CD4-positive, alpha-beta T cell (primary cell): ENCODE measurements at regions not wholly inside any gene's neighbourhood (a gene's known extent, or its start where the extent isn't known, plus 50 kb on each side); places are given as distances from the start of the nearest gene placed in this dataset.

Experiments used
- ATAC-seq: fragments of 200-7000 bp; cut with Tn5 transposase; one replicate; pipeline ENCODE4 v1.10.0; 2022; ENCODE audit warnings: mild to moderate bottlenecking; ENCODE audit not compliant: poor library complexity
- CTCF ChIA-PET: fragments of 350-600 bp; sonication (Branson Sonifier 250); formaldehyde crosslinking; loops from one replicate; lab custom pipeline; 2021; ENCODE audit warnings: antibody characterized with exemption, inconsistent platforms; lab: Charles Lee
- POLR2A ChIA-PET: fragments of 350-600 bp; sonication (Branson Sonifier 250); formaldehyde crosslinking; loops from one replicate; lab custom pipeline; 2021; ENCODE audit warnings: antibody characterized with exemption, inconsistent platforms; lab: Charles Lee
- DNase-seq, 14 experiments: peaks; one replicate each; pipeline ENCODE4 v3.0.0-alpha.2; 2013 to 2020; ENCODE audit warnings: mixed read lengths in 2 of 14
- H3K27ac ChIP-seq, 2 donors: one replicate each; pipeline versions ENCODE4 v1.5.1 to v1.7.0; 2013; ENCODE audit warnings: low read length in 2 of 2, low read depth in 1 of 2, mild to moderate bottlenecking in 1 of 2
- H3K27me3 ChIP-seq, 2 experiments: 1 replicate in 1 of 2; 2 replicates in 1 of 2; pipeline versions ENCODE4 v1.6.1 to v1.7.0; 2013; ENCODE audit warnings: low read length in 2 of 2, control low read depth in 1 of 2, mild to moderate bottlenecking in 1 of 2, moderate library complexity in 1 of 2; ENCODE audit not compliant: insufficient read depth in 2 of 2, control insufficient read depth in 1 of 2
- H3K36me3 ChIP-seq: one replicate; pipeline ENCODE4 v1.6.1; 2013; ENCODE audit warnings: low read length, control low read depth; ENCODE audit not compliant: insufficient read depth
- H3K4me1 ChIP-seq: one replicate; pipeline ENCODE4 v1.6.1; 2013; ENCODE audit warnings: low read length, control low read depth; ENCODE audit not compliant: insufficient read depth
- H3K4me3 ChIP-seq: one replicate; pipeline ENCODE4 v1.5.1; 2013; ENCODE audit warnings: mild to moderate bottlenecking, low read length, moderate library complexity
- H3K9me3 ChIP-seq, 2 experiments: 1 replicate in 1 of 2; 2 replicates in 1 of 2; pipeline versions ENCODE4 v1.6.1 to v1.7.0; 2013; ENCODE audit warnings: low read length in 2 of 2, mild to moderate bottlenecking in 2 of 2, control low read depth in 1 of 2, moderate library complexity in 1 of 2; ENCODE audit not compliant: control insufficient read depth in 1 of 2, insufficient read depth in 1 of 2
- H3K27ac Mint-ChIP-seq: one replicate; pipeline ENCODE4 v1.8.0; 2020; ENCODE audit warnings: mixed read lengths
- H3K27me3 Mint-ChIP-seq: one replicate; pipeline ENCODE4 v1.8.0; 2021; ENCODE audit warnings: mixed read lengths
- H3K36me3 Mint-ChIP-seq: one replicate; pipeline ENCODE4 v1.8.0; 2021; ENCODE audit warnings: low read depth, mixed read lengths
- H3K4me1 Mint-ChIP-seq: one replicate; pipeline ENCODE4 v1.8.0; 2021; ENCODE audit warnings: low read depth, mixed read lengths
- H3K4me3 Mint-ChIP-seq: one replicate; pipeline ENCODE4 v1.8.0; 2020; ENCODE audit warnings: mild to moderate bottlenecking, mixed read lengths
- H3K9me3 Mint-ChIP-seq: one replicate; pipeline ENCODE4 v1.8.0; 2020; ENCODE audit warnings: mixed read lengths
- intact Hi-C, 2 experiments: fragments of 100-400 bp; cut with DNase I in 1 of 2; cut with micrococcal nuclease in 1 of 2; formaldehyde crosslinking; loops; one replicate each; pipeline versions ENCODE4 v1.15.1 to v1.9.0; 2023 to 2025; cut with DNase I, micrococcal nuclease
- TF ChIP-seq, protein P1 (sequence below): fragments of 200-600 bp; IDR thresholded peaks from one replicate; pipeline ENCODE4 v1.8.0; 2022; ENCODE audit warnings: antibody characterized with exemption, mild to moderate bottlenecking

- TF ChIP-seq, protein P1, sequence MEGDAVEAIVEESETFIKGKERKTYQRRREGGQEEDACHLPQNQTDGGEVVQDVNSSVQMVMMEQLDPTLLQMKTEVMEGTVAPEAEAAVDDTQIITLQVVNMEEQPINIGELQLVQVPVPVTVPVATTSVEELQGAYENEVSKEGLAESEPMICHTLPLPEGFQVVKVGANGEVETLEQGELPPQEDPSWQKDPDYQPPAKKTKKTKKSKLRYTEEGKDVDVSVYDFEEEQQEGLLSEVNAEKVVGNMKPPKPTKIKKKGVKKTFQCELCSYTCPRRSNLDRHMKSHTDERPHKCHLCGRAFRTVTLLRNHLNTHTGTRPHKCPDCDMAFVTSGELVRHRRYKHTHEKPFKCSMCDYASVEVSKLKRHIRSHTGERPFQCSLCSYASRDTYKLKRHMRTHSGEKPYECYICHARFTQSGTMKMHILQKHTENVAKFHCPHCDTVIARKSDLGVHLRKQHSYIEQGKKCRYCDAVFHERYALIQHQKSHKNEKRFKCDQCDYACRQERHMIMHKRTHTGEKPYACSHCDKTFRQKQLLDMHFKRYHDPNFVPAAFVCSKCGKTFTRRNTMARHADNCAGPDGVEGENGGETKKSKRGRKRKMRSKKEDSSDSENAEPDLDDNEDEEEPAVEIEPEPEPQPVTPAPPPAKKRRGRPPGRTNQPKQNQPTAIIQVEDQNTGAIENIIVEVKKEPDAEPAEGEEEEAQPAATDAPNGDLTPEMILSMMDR: no peak
- H3K27me3 ChIP-seq: peaks cover 0 to 3% of the 10 kb centered on the region in 2 experiments
- H3K27me3 Mint-ChIP-seq: no peaks in the 10 kb centered on the region
- H3K4me3 Mint-ChIP-seq: no peak overlapping the region
- no peak overlapping the region for H3K27ac ChIP-seq
- H3K36me3 ChIP-seq: no peaks in the 10 kb centered on the region
- no peak for DNase-seq
- no peak overlapping the region for H3K27ac Mint-ChIP-seq
- H3K4me3 ChIP-seq: no peak overlapping the region
- ATAC-seq: no peak
- H3K4me1 ChIP-seq: no peaks in the 10 kb centered on the region
- CTCF ChIA-PET: no interaction called here
- no peaks in the 10 kb centered on the region for H3K36me3 Mint-ChIP-seq
- no peaks in the 10 kb centered on the region for H3K9me3 Mint-ChIP-seq
- peaks cover 0 to 4% of the 10 kb centered on the region in 2 experiments for H3K9me3 ChIP-seq
- no peaks in the 10 kb centered on the region for H3K4me1 Mint-ChIP-seq
- intact Hi-C loops: no loop called here
- POLR2A ChIA-PET: no interaction called here
Measured at GRCh38 chr17:13230350-13231264, 212.8 kb upstream of the ELAC2 start.

DNA sequence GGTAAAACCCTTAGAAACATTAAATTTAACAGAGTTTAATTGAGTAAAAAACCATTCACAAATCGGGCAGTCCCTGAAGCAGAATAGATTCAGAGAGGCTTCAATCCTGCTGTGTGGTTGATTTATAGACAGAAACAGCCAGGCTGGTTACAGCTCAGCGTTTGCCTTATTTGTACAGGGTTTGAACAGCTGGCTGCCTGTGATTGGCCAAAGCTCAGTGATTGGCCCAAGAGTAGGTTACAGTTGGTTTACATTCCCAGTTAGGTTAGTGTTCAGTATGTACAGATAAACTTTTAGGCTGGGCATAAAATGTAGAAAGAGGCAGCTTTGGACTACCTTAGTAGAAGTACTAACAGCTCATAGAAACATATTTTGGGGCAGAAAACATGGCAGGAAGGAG, 210.4 kb upstream of the ELAC2 start:
- TF ChIP-seq, protein P1: no peak
- Mint-ChIP-seq H3K4me3 (no peak overlapping the region), H3K36me3 (no peaks in the 10 kb centered on the region), H3K4me1 (no peaks in the 10 kb centered on the region), H3K9me3 (no peaks in the 10 kb centered on the region), H3K27me3 (peaks cover 3% of the 10 kb centered on the region), H3K27ac (no peak overlapping the region)
- intact Hi-C loops: no loop called here
- no peaks in the 10 kb centered on the region for H3K36me3 ChIP-seq
- POLR2A ChIA-PET: no interaction called here
- ATAC-seq: no peak
- CTCF ChIA-PET: no interaction called here
- H3K27ac ChIP-seq: no peak overlapping the region
- H3K4me1 ChIP-seq: no peaks in the 10 kb centered on the region
- H3K27me3 ChIP-seq: peaks cover 0 to 3% of the 10 kb centered on the region in 2 experiments
- no peak overlapping the region for H3K4me3 ChIP-seq
- no peaks in the 10 kb centered on the region for H3K9me3 ChIP-seq
- no peak for DNase-seq

GRCh38 chr17:13222975-13223374, 205.1 kb upstream of the ELAC2 start:
- peaks cover 2% of the 10 kb centered on the region for H3K9me3 Mint-ChIP-seq
- ATAC-seq (no peak), DNase-seq (no peak)
- ChIA-PET POLR2A (no interaction called here), CTCF (no interaction called here)
- Histone ChIP-seq H3K36me3 (no peaks in the 10 kb centered on the region), H3K27ac (no peak overlapping the region), H3K9me3 (no peaks in the 10 kb centered on the region), H3K27me3 (peaks cover 0 to 3% of the 10 kb centered on the region in 2 experiments), H3K4me1 (no peaks in the 10 kb centered on the region), H3K4me3 (no peak overlapping the region)
- H3K4me3 Mint-ChIP-seq: no peak overlapping the region
- H3K27me3 Mint-ChIP-seq: peaks cover 3% of the 10 kb centered on the region
- H3K27ac Mint-ChIP-seq: no peak overlapping the region
- intact Hi-C loops: no loop called here
- TF ChIP-seq, protein P1: no peak
- H3K36me3 Mint-ChIP-seq: no peaks in the 10 kb centered on the region
- H3K4me1 Mint-ChIP-seq: no peaks in the 10 kb centered on the region
